ENCODE measurements at regions not wholly inside any gene's neighbourhood (a gene's known extent, or its start where the extent isn't known, plus 50 kb on each side); places are given as distances from the start of the nearest gene placed in this dataset.

DNA sequence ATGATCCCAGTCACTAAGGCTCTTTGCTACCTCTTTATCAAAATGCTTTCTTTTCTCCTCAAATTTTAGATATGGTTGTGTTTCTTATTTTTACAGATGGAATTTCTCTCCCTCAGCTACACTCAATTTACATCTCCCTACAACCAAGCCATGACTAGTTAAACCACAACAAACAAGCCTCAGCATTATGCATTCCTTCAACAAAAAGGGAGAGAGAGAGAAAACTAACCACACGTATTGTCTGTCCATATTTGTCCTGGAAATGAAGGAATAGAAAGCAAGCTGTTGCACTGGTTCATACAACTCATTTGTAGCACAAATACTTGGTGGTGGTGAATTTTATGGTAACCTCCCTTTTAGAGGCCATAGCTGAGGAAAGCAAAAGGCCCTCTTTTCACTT is 286.4 kb downstream of the AHR start:
- TF ChIP-seq, protein P1, sequence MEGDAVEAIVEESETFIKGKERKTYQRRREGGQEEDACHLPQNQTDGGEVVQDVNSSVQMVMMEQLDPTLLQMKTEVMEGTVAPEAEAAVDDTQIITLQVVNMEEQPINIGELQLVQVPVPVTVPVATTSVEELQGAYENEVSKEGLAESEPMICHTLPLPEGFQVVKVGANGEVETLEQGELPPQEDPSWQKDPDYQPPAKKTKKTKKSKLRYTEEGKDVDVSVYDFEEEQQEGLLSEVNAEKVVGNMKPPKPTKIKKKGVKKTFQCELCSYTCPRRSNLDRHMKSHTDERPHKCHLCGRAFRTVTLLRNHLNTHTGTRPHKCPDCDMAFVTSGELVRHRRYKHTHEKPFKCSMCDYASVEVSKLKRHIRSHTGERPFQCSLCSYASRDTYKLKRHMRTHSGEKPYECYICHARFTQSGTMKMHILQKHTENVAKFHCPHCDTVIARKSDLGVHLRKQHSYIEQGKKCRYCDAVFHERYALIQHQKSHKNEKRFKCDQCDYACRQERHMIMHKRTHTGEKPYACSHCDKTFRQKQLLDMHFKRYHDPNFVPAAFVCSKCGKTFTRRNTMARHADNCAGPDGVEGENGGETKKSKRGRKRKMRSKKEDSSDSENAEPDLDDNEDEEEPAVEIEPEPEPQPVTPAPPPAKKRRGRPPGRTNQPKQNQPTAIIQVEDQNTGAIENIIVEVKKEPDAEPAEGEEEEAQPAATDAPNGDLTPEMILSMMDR (IDR thresholded peaks at IDR 0.05) = no peak
- no peak for TF ChIP-seq HDAC2 (IDR thresholded peaks at IDR 0.05)
- no peak for TF ChIP-seq CHD2 (IDR thresholded peaks at IDR 0.05; ENCODE audit: low read length, partially characterized antibody)
- no peak for TF ChIP-seq CEBPB (IDR thresholded peaks at IDR 0.05)
- no peak for TF ChIP-seq SREBF2 (IDR thresholded peaks at IDR 0.05)
- TF ChIP-seq EP300 (IDR thresholded peaks at IDR 0.05) = no peak
- no peak for TF ChIP-seq RFX5 (IDR thresholded peaks at IDR 0.05)
- no peak for TF ChIP-seq RAD21 (conservative IDR thresholded peaks at IDR 0.05 in 1 of 2, IDR thresholded peaks at IDR 0.05 in 1 of 2)
- TF ChIP-seq MYC (IDR thresholded peaks at IDR 0.05; ENCODE audit: borderline replicate concordance, low read length) = no peak
